ENCODE measurements at regions not wholly inside any gene's neighbourhood (a gene's known extent, or its start where the extent isn't known, plus 50 kb on each side); places are given as distances from the start of the nearest gene placed in this dataset.

DNA sequence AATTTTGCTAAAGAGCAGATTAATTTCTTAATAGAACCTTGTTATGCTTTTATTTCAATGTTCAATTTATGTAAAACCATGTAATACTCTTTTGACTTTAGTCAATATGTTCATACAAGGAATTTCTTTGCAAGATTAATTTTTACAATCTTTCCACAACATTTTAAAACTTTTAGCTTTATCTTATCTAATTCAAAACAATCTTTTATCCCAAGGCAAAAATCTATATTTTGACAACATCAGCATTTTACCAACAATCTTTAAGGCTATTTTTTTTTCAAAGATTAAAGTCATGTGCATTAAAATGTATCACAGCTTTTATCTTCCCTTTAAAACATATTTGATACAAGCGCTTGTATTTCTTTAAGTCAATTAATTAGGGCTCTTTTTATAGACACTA is 914.7 kb downstream of the PLOD2 start:
- no peak overlapping the region for H2BK120ac ChIP-seq (ENCODE audit: low read depth, low read length, poor library complexity, severe bottlenecking)

More for the DNA sequence above, 914.7 kb downstream of the PLOD2 start:
- no peaks in the 10 kb centered on the region for H3K79me1 ChIP-seq (ENCODE audit: insufficient read depth, low read depth, low read length, poor library complexity, severe bottlenecking)
- no peaks in the 10 kb centered on the region for H3K23me2 ChIP-seq (ENCODE audit: insufficient read length, low read depth, low read length, poor library complexity, severe bottlenecking)
- no peak overlapping the region for H3K4ac ChIP-seq (ENCODE audit: low read depth, low read length)
- Mint-ChIP-seq H3K9me3 (peaks cover 28 to 36% of the 10 kb centered on the region in 2 experiments), H3K4me1 (peaks cover 3 to 5% of the 10 kb centered on the region in 2 experiments; a peak in 1 of 4 replicates), H3K27me3 (ENCODE audit: low read depth) (no peaks in the 10 kb centered on the region), H3K4me3 (no peak overlapping the region), H3K36me3 (ENCODE audit: insufficient read depth in 1 of 3, low read depth in 3 of 3) (peaks cover 14 to 38% (median 21%) of the 10 kb centered on the region in 3 experiments), H3K27ac (no peak overlapping the region)
- no peaks in the 10 kb centered on the region for H3K79me2 ChIP-seq (ENCODE audit: insufficient read depth, low read length)
- H3K14ac ChIP-seq (ENCODE audit: insufficient read depth, low read length), result no peak overlapping the region
- no peak overlapping the region for H3K9ac ChIP-seq (ENCODE audit: extremely low read depth, insufficient read length, low read length)
- no peaks in the 10 kb centered on the region for H4K20me1 ChIP-seq (ENCODE audit: control insufficient read depth, insufficient read depth, insufficient read length)
- WGBS (ENCODE audit: extremely low coverage, insufficient read length, low lambda C conversion rate), result no CpG with 5 or more reads among the region's 1 CpG
- H3K9me3 ChIP-seq (ENCODE audit: control insufficient read depth, low read depth, low read length), result no peaks in the 10 kb centered on the region
- H2BK15ac ChIP-seq (ENCODE audit: low read depth, low read length), result no peak overlapping the region
- no peak overlapping the region for H4K8ac ChIP-seq (replicated peaks; ENCODE audit: insufficient read length, low read depth, low read length)
- no peak for DNase-seq
- H2AFZ ChIP-seq (ENCODE audit: low read length), result no peak overlapping the region
- H2AK5ac ChIP-seq (ENCODE audit: insufficient read length, low read length), result no peak overlapping the region
- H3K23ac ChIP-seq (ENCODE audit: insufficient read length, low read depth, low read length), result no peak overlapping the region
- no peak overlapping the region for H4K5ac ChIP-seq (ENCODE audit: insufficient read length, low read depth, low read length)
- H3K27me3 ChIP-seq (ENCODE audit: insufficient read depth, low read length), result no peaks in the 10 kb centered on the region
- no peaks in the 10 kb centered on the region for H3K4me1 ChIP-seq (ENCODE audit: insufficient read depth, low read length)
- H3K18ac ChIP-seq (ENCODE audit: insufficient read length, low read depth, low read length), result no peak overlapping the region
- no peak overlapping the region for H2BK5ac ChIP-seq (ENCODE audit: insufficient read length, low read length)
- H2BK12ac ChIP-seq (ENCODE audit: insufficient read length, low read depth, low read length), result no peak overlapping the region
- H4K91ac ChIP-seq (ENCODE audit: insufficient read length, low read depth, low read length), result no peak overlapping the region
- H3K56ac ChIP-seq (ENCODE audit: insufficient read length, low read depth, low read length), result no peak overlapping the region
- H2BK20ac ChIP-seq (ENCODE audit: low read depth, low read length, poor library complexity, severe bottlenecking), result no peak overlapping the region
- H3K27ac ChIP-seq (ENCODE audit: insufficient read length, low read depth, low read length), result no peak overlapping the region
- TF ChIP-seq, protein P1, sequence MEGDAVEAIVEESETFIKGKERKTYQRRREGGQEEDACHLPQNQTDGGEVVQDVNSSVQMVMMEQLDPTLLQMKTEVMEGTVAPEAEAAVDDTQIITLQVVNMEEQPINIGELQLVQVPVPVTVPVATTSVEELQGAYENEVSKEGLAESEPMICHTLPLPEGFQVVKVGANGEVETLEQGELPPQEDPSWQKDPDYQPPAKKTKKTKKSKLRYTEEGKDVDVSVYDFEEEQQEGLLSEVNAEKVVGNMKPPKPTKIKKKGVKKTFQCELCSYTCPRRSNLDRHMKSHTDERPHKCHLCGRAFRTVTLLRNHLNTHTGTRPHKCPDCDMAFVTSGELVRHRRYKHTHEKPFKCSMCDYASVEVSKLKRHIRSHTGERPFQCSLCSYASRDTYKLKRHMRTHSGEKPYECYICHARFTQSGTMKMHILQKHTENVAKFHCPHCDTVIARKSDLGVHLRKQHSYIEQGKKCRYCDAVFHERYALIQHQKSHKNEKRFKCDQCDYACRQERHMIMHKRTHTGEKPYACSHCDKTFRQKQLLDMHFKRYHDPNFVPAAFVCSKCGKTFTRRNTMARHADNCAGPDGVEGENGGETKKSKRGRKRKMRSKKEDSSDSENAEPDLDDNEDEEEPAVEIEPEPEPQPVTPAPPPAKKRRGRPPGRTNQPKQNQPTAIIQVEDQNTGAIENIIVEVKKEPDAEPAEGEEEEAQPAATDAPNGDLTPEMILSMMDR (conservative IDR thresholded peaks at IDR 0.05), result no peak
- no peak overlapping the region for H3T11ph ChIP-seq (ENCODE audit: low read length)
- no peak overlapping the region for H3K4me2 ChIP-seq (ENCODE audit: insufficient read depth, insufficient read length, low read length)

Measured in H9 (cell line).